ENCODE measurements at regions not wholly inside any gene's neighbourhood (a gene's known extent, or its start where the extent isn't known, plus 50 kb on each side); places are given as distances from the start of the nearest gene placed in this dataset.

GRCh38 chr6:56831334-56831733 lies 123.6 kb upstream of the BEND6 start:
- H3K27me3 ChIP-seq (ENCODE audit: insufficient read depth) = no peaks in the 10 kb centered on the region
- H3K36me3 ChIP-seq (ENCODE audit: insufficient read depth) = no peaks in the 10 kb centered on the region
- H3K27me3 Mint-ChIP-seq (ENCODE audit: insufficient read depth, low read depth, poor library complexity) = no peaks in the 10 kb centered on the region
- no peaks in the 10 kb centered on the region for H3F3A ChIP-seq (replicated peaks; ENCODE audit: low read depth)
- H3K27ac ChIP-seq (ENCODE audit: low read depth) = no peak overlapping the region
- H3K4me2 ChIP-seq = no peak overlapping the region
- no peak overlapping the region for H2AFZ ChIP-seq
- peaks cover 19% of the 10 kb centered on the region for H4K20me1 ChIP-seq (replicated peaks; ENCODE audit: insufficient read depth)
- no peak for DNase-seq (ENCODE audit: low spot score)
- TF ChIP-seq, protein P1, sequence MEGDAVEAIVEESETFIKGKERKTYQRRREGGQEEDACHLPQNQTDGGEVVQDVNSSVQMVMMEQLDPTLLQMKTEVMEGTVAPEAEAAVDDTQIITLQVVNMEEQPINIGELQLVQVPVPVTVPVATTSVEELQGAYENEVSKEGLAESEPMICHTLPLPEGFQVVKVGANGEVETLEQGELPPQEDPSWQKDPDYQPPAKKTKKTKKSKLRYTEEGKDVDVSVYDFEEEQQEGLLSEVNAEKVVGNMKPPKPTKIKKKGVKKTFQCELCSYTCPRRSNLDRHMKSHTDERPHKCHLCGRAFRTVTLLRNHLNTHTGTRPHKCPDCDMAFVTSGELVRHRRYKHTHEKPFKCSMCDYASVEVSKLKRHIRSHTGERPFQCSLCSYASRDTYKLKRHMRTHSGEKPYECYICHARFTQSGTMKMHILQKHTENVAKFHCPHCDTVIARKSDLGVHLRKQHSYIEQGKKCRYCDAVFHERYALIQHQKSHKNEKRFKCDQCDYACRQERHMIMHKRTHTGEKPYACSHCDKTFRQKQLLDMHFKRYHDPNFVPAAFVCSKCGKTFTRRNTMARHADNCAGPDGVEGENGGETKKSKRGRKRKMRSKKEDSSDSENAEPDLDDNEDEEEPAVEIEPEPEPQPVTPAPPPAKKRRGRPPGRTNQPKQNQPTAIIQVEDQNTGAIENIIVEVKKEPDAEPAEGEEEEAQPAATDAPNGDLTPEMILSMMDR (conservative IDR thresholded peaks at IDR 0.05; ENCODE audit: low read depth in 2 of 2) = no peak
- TF ChIP-seq ZNF331 (CRISPR knock-in tag; IDR thresholded peaks at IDR 0.05; ENCODE audit: low read depth) = no peak
- TF ChIP-seq POLR2AphosphoS5 (IDR thresholded peaks at IDR 0.05; ENCODE audit: low read depth) = no peak
- TF ChIP-seq, protein P2, sequence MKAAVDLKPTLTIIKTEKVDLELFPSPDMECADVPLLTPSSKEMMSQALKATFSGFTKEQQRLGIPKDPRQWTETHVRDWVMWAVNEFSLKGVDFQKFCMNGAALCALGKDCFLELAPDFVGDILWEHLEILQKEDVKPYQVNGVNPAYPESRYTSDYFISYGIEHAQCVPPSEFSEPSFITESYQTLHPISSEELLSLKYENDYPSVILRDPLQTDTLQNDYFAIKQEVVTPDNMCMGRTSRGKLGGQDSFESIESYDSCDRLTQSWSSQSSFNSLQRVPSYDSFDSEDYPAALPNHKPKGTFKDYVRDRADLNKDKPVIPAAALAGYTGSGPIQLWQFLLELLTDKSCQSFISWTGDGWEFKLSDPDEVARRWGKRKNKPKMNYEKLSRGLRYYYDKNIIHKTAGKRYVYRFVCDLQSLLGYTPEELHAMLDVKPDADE (IDR thresholded peaks at IDR 0.05) = no peak
- no peak for TF ChIP-seq STAT1 (IDR thresholded peaks at IDR 0.05; ENCODE audit: unreplicated experiment)
- TF ChIP-seq JUNB (IDR thresholded peaks at IDR 0.05; ENCODE audit: unreplicated experiment) = no peak
- no peak for TF ChIP-seq REST (IDR thresholded peaks at IDR 0.05; ENCODE audit: unreplicated experiment)
- TF ChIP-seq ZNF462 (CRISPR knock-in tag; IDR thresholded peaks at IDR 0.05) = no peak
- no peak for TF ChIP-seq CREB1 (CRISPR knock-in tag; IDR thresholded peaks at IDR 0.05; ENCODE audit: low read depth)
- no peak for TF ChIP-seq EZH2 (IDR thresholded peaks at IDR 0.05; ENCODE audit: low read depth, unreplicated experiment)
- TF ChIP-seq ZNF114 (CRISPR knock-in tag; IDR thresholded peaks at IDR 0.05) = no peak
- no peak for TF ChIP-seq NANOG (IDR thresholded peaks at IDR 0.05; ENCODE audit: borderline replicate concordance)
- TF ChIP-seq EZH2phosphoT487 (IDR thresholded peaks at IDR 0.05; ENCODE audit: unreplicated experiment) = no peak
- H3K27ac Mint-ChIP-seq = no peak overlapping the region; the same call in 1 of the 2 replicates
- no peaks in the 10 kb centered on the region for H3K9me2 ChIP-seq (ENCODE audit: insufficient read depth)
- peaks cover 51% of the 10 kb centered on the region for H3K4me1 Mint-ChIP-seq
- no peak for ATAC-seq
- peaks cover 40% of the 10 kb centered on the region for H3K4me1 ChIP-seq (ENCODE audit: insufficient read depth)
- no peak overlapping the region for H3K4me3 Mint-ChIP-seq
- peaks cover 100% of the 10 kb centered on the region for H3K79me2 ChIP-seq (replicated peaks; ENCODE audit: insufficient read depth)
- no peak overlapping the region for H3K4me3 ChIP-seq
- H3K36me3 Mint-ChIP-seq (ENCODE audit: low read depth) = peaks cover 12% of the 10 kb centered on the region; the same call in 1 of the 3 replicates
- peaks cover 8% of the 10 kb centered on the region; the same call in 1 of the 3 replicates for H3K9me3 Mint-ChIP-seq

Measured in GM23338 (cell line).